ENCODE measurements at regions not wholly inside any gene's neighbourhood (a gene's known extent, or its start where the extent isn't known, plus 50 kb on each side); places are given as distances from the start of the nearest gene placed in this dataset.

DNA sequence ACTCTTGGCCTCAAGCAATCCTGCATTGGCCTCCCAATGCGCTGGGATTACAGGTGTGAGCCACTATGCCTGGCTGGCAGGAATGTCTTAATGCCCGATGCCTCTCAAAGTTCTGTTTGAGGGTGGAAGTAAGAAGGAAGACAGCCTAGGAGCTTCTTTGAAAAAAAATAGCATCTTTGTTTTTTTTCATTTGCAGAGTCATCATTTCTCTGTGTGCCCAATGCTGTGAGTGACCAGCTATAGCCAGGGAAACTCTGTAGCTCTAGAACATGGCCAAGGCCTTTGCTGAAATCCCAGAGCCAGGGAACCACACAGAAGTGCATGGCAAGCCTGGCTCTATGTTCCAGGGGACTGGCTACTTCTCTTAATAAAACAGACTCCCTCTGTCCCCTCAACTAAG, 260.0 kb downstream of the C1D start:
- 47 to 96% methylated on average over 2 of the region's 2 CpGs for WGBS, 2 donors
- TF ChIP-seq POLR2AphosphoS5 (IDR thresholded peaks at IDR 0.05) = no peak
- TF ChIP-seq, protein P1, sequence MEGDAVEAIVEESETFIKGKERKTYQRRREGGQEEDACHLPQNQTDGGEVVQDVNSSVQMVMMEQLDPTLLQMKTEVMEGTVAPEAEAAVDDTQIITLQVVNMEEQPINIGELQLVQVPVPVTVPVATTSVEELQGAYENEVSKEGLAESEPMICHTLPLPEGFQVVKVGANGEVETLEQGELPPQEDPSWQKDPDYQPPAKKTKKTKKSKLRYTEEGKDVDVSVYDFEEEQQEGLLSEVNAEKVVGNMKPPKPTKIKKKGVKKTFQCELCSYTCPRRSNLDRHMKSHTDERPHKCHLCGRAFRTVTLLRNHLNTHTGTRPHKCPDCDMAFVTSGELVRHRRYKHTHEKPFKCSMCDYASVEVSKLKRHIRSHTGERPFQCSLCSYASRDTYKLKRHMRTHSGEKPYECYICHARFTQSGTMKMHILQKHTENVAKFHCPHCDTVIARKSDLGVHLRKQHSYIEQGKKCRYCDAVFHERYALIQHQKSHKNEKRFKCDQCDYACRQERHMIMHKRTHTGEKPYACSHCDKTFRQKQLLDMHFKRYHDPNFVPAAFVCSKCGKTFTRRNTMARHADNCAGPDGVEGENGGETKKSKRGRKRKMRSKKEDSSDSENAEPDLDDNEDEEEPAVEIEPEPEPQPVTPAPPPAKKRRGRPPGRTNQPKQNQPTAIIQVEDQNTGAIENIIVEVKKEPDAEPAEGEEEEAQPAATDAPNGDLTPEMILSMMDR (IDR thresholded peaks at IDR 0.05) = no peak
- TF ChIP-seq POLR2A (IDR thresholded peaks at IDR 0.05) = no peak
- no peak for TF ChIP-seq EP300 (IDR thresholded peaks at IDR 0.05)
- Histone ChIP-seq H3K36me3 (no peaks in the 10 kb centered on the region), H3K4me3 (no peak overlapping the region), H3K27me3 (no peaks in the 10 kb centered on the region), H3K9me3 (no peaks in the 10 kb centered on the region), H3K27ac (no peak overlapping the region), H3K4me1 (peaks cover 0 to 10% (median under 1%) of the 10 kb centered on the region in 4 donors)
- DNase-seq = no peak
- intact Hi-C loops (cut with DNase I) = no loop called here

DNA sequence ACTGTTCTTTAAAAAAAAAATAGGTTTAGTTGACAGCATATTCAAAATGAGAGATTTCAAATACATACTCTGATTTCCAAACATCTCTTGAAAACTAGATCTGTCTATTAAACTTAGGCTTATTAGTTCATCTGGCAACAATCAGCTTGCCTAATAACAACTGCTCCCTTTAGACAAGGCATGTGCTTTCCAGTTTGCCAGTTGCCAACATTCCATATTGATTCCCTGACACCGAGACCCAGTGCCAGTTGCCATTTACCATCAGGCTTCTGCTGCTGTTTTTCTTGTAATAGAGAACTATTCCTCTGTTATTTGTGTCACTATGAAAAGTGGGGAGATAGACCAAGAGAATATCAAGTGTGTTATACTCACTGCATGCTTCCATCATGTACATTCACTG, 256.0 kb downstream of the C1D start:
- TF ChIP-seq POLR2AphosphoS5 (IDR thresholded peaks at IDR 0.05) (no peak), POLR2A (IDR thresholded peaks at IDR 0.05) (no peak), EP300 (IDR thresholded peaks at IDR 0.05) (no peak)
- TF ChIP-seq, protein P1 (IDR thresholded peaks at IDR 0.05) = no peak
- H3K27me3 ChIP-seq = no peaks in the 10 kb centered on the region
- DNase-seq = no peak
- intact Hi-C loops (cut with DNase I) = no loop called here
- WGBS, 2 donors = 80 to 89% methylated on average over 1 of the region's 1 CpG
- no peaks in the 10 kb centered on the region for H3K36me3 ChIP-seq
- no peak overlapping the region for H3K4me3 ChIP-seq
- H3K27ac ChIP-seq = no peak overlapping the region
- no peaks in the 10 kb centered on the region for H3K9me3 ChIP-seq
- H3K4me1 ChIP-seq = no peaks in the 10 kb centered on the region

DNA sequence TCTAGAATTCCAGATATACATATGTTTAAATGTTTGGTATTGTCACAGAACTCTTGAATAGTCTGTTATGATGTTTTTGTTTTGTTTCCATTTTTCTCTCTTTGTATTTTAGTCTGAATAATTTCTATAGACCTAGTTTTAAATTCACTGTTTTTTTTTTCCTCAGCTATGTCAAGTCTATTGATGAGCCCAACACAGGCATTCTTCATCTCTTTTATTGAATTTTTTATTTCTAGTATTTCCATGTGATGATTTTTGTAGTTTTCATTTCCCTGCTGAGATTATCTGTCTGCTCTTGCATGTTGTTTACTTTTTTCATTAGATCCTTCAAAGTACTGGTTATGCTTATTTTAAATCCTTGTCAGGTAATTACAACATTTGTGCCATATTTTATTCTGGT, 254.7 kb downstream of the C1D start:
- H3K9me3 ChIP-seq = no peaks in the 10 kb centered on the region
- H3K4me1 ChIP-seq = no peaks in the 10 kb centered on the region
- DNase-seq = no peak
- no peaks in the 10 kb centered on the region for H3K36me3 ChIP-seq
- no peaks in the 10 kb centered on the region for H3K27me3 ChIP-seq
- intact Hi-C loops (cut with DNase I) = no loop called here
- H3K27ac ChIP-seq = no peak overlapping the region
- TF ChIP-seq POLR2A (IDR thresholded peaks at IDR 0.05) = no peak
- TF ChIP-seq EP300 (IDR thresholded peaks at IDR 0.05) = no peak
- TF ChIP-seq, protein P1 (IDR thresholded peaks at IDR 0.05) = no peak
- TF ChIP-seq POLR2AphosphoS5 (IDR thresholded peaks at IDR 0.05) = no peak
- H3K4me3 ChIP-seq = no peak overlapping the region

DNA sequence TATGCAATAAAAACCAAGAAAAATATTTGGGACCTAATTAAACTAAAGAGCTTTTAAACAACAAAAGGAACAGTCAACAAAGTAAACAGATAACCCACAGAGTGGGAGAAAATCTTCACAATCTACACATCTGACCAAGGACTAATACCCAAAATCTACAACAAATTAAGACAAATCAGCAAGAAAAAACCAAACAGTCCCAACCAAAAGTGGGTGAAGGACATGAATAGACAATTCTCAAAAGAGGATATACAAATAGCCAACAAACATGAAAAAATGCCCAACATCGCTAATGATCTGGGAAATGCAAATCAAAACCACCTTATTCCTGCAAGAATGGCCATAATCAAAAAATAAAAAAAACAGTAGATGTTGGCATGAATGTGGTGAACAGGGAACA, 250.1 kb downstream of the C1D start:
- no peak for TF ChIP-seq EP300 (IDR thresholded peaks at IDR 0.05)
- TF ChIP-seq POLR2A (IDR thresholded peaks at IDR 0.05) = no peak
- TF ChIP-seq, protein P1 (IDR thresholded peaks at IDR 0.05) = no peak

DNA sequence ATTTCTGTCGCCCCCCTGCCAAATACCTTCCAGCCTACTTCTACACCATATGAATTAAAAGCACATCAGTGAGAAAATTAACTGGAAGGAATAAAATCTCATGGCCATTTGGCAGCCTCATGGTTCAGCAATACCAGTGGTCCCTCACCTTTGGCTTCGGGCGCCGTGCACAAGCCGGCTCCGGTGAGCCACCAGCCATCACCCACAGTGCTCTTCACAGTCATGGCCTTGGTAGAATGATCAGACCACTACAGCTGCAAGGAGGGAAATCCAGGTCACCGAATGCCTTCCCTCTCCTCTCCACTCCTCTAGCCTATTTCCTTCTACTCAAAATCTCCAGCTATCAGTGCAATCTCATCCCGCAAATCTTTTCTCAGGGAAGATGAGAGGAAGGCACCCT, 239.1 kb downstream of the C1D start:
- Histone ChIP-seq H3K4me3 (no peak overlapping the region), H3K36me3 (no peaks in the 10 kb centered on the region), H3K9me3 (no peaks in the 10 kb centered on the region), H3K27ac (no peak overlapping the region), H3K4me1 (no peaks in the 10 kb centered on the region), H3K27me3 (no peaks in the 10 kb centered on the region)
- intact Hi-C loops (cut with DNase I) = no loop called here
- WGBS, 2 donors = 90 to 96% methylated on average over 8 of the region's 8 CpGs
- no peak for DNase-seq
- TF ChIP-seq POLR2A (IDR thresholded peaks at IDR 0.05) (no peak), EP300 (IDR thresholded peaks at IDR 0.05) (no peak), POLR2AphosphoS5 (IDR thresholded peaks at IDR 0.05) (no peak)
- TF ChIP-seq, protein P1 (IDR thresholded peaks at IDR 0.05) = no peak

More for the DNA sequence above, 250.1 kb downstream of the C1D start:
- no peak overlapping the region for H3K4me3 ChIP-seq
- WGBS, 2 donors = 93 to 100% methylated on average over 1 of the region's 1 CpG
- H3K27me3 ChIP-seq = no peaks in the 10 kb centered on the region
- no peaks in the 10 kb centered on the region for H3K9me3 ChIP-seq
- intact Hi-C loops (cut with DNase I) = no loop called here
- H3K4me1 ChIP-seq = peaks cover 0 to 3% (median 0%) of the 10 kb centered on the region in 4 donors
- H3K27ac ChIP-seq = no peak overlapping the region
- no peak for DNase-seq
- H3K36me3 ChIP-seq = no peaks in the 10 kb centered on the region

All from sigmoid colon (tissue), 6 donors.